Lower leg skin (tissue), 3 donors: ENCODE measurements at regions not wholly inside any gene's neighbourhood (a gene's known extent, or its start where the extent isn't known, plus 50 kb on each side); places are given as distances from the start of the nearest gene placed in this dataset.

Experiments
- POLR2A ChIP-seq, 2 donors: fragments of 450-650 bp; IDR thresholded peaks; one replicate each; pipeline ENCODE4 v1.6.1; 2016 to 2017; ENCODE audit warnings: antibody characterized with exemption in 2 of 2, mild to moderate bottlenecking in 1 of 2, moderate library complexity in 1 of 2
- TF ChIP-seq, protein P1 (sequence below), 3 donors: fragments of 450-650 bp; IDR thresholded peaks; one replicate each; pipeline ENCODE4 v1.5.1; 2016; ENCODE audit warnings: antibody characterized with exemption in 3 of 3, mild to moderate bottlenecking in 3 of 3, moderate library complexity in 2 of 3

DNA sequence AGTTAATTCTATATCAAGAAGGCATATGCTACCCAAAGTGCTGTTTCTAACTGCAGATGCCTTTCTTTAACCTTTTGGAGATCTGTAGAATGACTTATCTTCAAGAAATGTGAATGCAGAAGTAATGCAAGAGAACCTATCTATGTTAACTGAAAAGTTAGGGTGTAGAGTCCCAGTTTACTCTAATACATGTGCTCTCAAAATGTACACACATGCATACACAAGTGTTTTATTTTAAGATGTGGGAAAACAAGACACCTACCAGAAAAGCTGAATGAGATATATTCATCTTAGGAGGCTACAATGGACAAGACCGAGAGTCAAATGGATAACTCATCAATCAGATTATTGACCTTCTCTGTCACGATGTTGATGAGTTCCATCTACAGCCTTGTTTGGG, 80.9 kb downstream of the CDCA7 start:
- no peak for TF ChIP-seq POLR2A (IDR thresholded peaks at IDR 0.05)
- TF ChIP-seq, protein P1, sequence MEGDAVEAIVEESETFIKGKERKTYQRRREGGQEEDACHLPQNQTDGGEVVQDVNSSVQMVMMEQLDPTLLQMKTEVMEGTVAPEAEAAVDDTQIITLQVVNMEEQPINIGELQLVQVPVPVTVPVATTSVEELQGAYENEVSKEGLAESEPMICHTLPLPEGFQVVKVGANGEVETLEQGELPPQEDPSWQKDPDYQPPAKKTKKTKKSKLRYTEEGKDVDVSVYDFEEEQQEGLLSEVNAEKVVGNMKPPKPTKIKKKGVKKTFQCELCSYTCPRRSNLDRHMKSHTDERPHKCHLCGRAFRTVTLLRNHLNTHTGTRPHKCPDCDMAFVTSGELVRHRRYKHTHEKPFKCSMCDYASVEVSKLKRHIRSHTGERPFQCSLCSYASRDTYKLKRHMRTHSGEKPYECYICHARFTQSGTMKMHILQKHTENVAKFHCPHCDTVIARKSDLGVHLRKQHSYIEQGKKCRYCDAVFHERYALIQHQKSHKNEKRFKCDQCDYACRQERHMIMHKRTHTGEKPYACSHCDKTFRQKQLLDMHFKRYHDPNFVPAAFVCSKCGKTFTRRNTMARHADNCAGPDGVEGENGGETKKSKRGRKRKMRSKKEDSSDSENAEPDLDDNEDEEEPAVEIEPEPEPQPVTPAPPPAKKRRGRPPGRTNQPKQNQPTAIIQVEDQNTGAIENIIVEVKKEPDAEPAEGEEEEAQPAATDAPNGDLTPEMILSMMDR (IDR thresholded peaks at IDR 0.05), result no peak
